ENCODE measurements at regions not wholly inside any gene's neighbourhood (a gene's known extent, or its start where the extent isn't known, plus 50 kb on each side); places are given as distances from the start of the nearest gene placed in this dataset.
A peak's percentile ranks its signal among the peaks of the same experiment; 100 is the strongest.

DNA sequence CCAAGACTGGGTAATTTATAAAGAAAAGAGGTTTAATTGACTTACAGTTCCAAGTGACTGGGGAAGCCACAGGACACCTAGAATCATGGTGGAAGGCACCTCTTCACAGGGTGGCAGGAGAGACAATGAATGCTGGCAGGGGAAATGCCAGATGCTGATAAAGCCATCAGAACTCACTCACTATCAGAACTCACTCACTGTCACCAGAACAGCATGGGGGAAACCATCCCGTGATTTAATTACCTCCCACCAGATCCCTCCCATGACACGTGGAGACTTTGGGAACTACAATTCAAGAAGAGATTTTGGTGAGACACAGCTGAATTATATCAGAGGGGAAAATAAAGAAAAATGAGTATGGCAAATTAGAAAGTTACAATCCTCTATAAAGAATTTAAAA lies 310.9 kb downstream of the BCHE start:
- DNase-seq (ENCODE audit: low read depth) (no peak), FAIRE-seq (no peak)
- H3K36me3 ChIP-seq (ENCODE audit: control insufficient read depth, insufficient read depth, low read length): no peaks in the 10 kb centered on the region
- TF ChIP-seq, protein P1, sequence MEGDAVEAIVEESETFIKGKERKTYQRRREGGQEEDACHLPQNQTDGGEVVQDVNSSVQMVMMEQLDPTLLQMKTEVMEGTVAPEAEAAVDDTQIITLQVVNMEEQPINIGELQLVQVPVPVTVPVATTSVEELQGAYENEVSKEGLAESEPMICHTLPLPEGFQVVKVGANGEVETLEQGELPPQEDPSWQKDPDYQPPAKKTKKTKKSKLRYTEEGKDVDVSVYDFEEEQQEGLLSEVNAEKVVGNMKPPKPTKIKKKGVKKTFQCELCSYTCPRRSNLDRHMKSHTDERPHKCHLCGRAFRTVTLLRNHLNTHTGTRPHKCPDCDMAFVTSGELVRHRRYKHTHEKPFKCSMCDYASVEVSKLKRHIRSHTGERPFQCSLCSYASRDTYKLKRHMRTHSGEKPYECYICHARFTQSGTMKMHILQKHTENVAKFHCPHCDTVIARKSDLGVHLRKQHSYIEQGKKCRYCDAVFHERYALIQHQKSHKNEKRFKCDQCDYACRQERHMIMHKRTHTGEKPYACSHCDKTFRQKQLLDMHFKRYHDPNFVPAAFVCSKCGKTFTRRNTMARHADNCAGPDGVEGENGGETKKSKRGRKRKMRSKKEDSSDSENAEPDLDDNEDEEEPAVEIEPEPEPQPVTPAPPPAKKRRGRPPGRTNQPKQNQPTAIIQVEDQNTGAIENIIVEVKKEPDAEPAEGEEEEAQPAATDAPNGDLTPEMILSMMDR (IDR thresholded peaks at IDR 0.05; ENCODE audit: insufficient read depth, low read length, severe bottlenecking): no peak
- H3K27me3 ChIP-seq (ENCODE audit: control insufficient read depth, insufficient read depth, low read length): no peaks in the 10 kb centered on the region
- H3K4me3 ChIP-seq (ENCODE audit: low read depth, low read length): no peak overlapping the region

GRCh38 chr3:165523801-165524200 lies 313.4 kb downstream of the BCHE start:
- Histone ChIP-seq H3K4me3 (ENCODE audit: low read depth, low read length) (no peak overlapping the region), H3K27me3 (ENCODE audit: control insufficient read depth, insufficient read depth, low read length) (no peaks in the 10 kb centered on the region), H3K36me3 (ENCODE audit: control insufficient read depth, insufficient read depth, low read length) (no peaks in the 10 kb centered on the region)
- TF ChIP-seq, protein P1 (IDR thresholded peaks at IDR 0.05; ENCODE audit: insufficient read depth, low read length, severe bottlenecking): no peak
- FAIRE-seq (no peak), DNase-seq (ENCODE audit: low read depth) (peak; percentile 52)

DNA sequence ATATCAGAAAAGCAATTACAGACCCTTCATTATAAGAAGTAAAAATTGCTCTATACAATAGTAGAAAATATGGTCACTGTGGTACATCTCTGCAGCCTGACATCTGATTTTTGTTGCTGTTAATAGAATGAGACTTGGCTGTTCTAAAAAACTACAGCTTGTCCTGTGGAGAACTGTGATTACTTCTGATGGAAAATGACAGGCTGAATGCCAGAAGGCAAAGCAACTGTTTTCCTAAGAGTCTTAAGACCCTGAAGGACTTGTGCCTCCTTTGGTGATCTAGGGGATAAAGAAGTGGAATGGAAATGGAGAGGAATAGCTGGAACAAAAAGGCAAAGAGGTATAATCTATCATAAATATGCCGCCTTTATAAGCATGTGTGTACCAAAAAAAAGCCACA lies 314.8 kb downstream of the BCHE start:
- FAIRE-seq (no peak), DNase-seq (ENCODE audit: low read depth) (no peak)
- TF ChIP-seq, protein P1 (IDR thresholded peaks at IDR 0.05; ENCODE audit: insufficient read depth, low read length, severe bottlenecking): no peak
- H3K27me3 ChIP-seq (ENCODE audit: control insufficient read depth, insufficient read depth, low read length): no peaks in the 10 kb centered on the region
- H3K4me3 ChIP-seq (ENCODE audit: low read depth, low read length): no peak overlapping the region
- H3K36me3 ChIP-seq (ENCODE audit: control insufficient read depth, insufficient read depth, low read length): no peaks in the 10 kb centered on the region

DNA sequence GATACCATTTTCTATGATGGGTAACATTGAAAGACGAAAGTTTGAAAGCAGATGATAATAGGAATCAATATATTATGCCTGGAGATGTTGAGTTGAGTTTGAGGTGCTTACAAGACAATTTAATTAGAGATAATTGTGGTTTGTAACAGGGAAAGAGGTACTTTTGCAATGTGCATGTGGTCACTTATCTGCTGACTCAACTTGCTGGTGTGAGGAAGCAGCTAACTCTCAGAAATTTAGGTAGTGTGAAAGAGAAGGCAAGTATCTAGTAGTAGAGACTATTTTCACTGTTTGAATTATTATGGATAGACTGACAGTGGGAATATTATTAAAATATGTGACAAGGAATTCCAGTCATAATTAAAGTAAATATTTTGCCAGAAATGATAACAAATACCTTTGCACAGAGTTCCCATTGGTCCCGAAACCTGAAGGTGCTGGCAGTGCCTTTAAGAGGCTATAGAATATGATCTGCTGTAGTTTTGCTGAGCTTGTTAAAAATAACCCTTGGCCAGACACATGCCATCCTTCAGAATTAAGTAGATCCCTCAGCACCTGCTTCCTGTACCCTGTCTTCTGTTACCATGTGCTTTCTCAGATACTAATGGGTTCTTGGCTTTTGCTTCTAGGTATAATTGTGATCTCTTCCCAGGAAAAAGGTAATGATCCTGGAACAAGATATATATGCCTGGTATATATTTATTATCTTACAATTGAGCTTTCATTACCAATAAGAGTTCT lies 315.9 kb downstream of the BCHE start:
- Histone ChIP-seq H3K27me3 (ENCODE audit: control insufficient read depth, insufficient read depth, low read length) (no peaks in the 10 kb centered on the region), H3K4me3 (ENCODE audit: low read depth, low read length) (no peak overlapping the region), H3K36me3 (ENCODE audit: control insufficient read depth, insufficient read depth, low read length) (no peaks in the 10 kb centered on the region)
- DNase-seq (ENCODE audit: low read depth) (no peak), FAIRE-seq (no peak)
- TF ChIP-seq, protein P1 (IDR thresholded peaks at IDR 0.05; ENCODE audit: insufficient read depth, low read length, severe bottlenecking): no peak

GRCh38 chr3:165519687-165520086 lies 317.5 kb downstream of the BCHE start:
- no peak for DNase-seq (ENCODE audit: low read depth)
- Histone ChIP-seq H3K36me3 (ENCODE audit: control insufficient read depth, insufficient read depth, low read length) (no peaks in the 10 kb centered on the region), H3K4me3 (ENCODE audit: low read depth, low read length) (no peak overlapping the region), H3K27me3 (ENCODE audit: control insufficient read depth, insufficient read depth, low read length) (no peaks in the 10 kb centered on the region)
- TF ChIP-seq, protein P1 (IDR thresholded peaks at IDR 0.05; ENCODE audit: insufficient read depth, low read length, severe bottlenecking): no peak
- FAIRE-seq: no peak

DNA sequence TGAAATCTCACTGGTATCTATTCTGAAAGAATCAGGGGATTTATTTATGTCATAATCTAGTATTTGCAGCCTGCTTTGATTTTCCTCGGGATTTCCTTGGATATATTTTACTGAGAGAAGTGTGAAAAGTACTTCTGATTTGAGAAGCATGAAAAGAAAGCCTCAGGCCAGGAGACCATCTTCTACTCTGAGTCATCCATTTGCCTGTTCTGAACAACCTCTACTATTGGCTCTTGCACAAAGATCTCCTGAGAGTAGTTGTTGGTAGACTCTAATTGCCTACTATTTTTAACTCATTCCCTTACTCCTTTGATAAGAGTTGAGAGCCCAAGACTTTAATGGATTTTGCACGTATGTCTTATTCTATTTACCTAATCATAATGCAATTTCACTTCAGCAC lies 318.9 kb downstream of the BCHE start:
- no peak for FAIRE-seq
- H3K4me3 ChIP-seq (ENCODE audit: low read depth, low read length): no peak overlapping the region
- no peaks in the 10 kb centered on the region for H3K27me3 ChIP-seq (ENCODE audit: control insufficient read depth, insufficient read depth, low read length)
- TF ChIP-seq, protein P1 (IDR thresholded peaks at IDR 0.05; ENCODE audit: insufficient read depth, low read length, severe bottlenecking): no peak
- DNase-seq (ENCODE audit: low read depth): peak; percentile 18
- no peaks in the 10 kb centered on the region for H3K36me3 ChIP-seq (ENCODE audit: control insufficient read depth, insufficient read depth, low read length)
